Skeletal muscle cell (primary cell): ENCODE measurements at regions not wholly inside any gene's neighbourhood (a gene's known extent, or its start where the extent isn't known, plus 50 kb on each side); places are given as distances from the start of the nearest gene placed in this dataset.

Source experiments
- DNase-seq: peaks from one replicate; pipeline ENCODE4 v3.0.0-alpha.2; 2010; ENCODE audit warnings: low read depth
- H3K4me3 ChIP-seq: 2 replicates; pipeline ENCODE4 v1.5.1; 2011; ENCODE audit warnings: low read depth, mild to moderate bottlenecking, control low read depth, low read length, moderate library complexity

- DNase-seq = no peak
- no peak overlapping the region for H3K4me3 ChIP-seq
Observed at GRCh38 chr4:19119904-19120560, 1098.5 kb upstream of the LCORL start.

- no peak for DNase-seq
- H3K4me3 ChIP-seq = no peak overlapping the region
Observed at GRCh38 chr4:19117022-19117421, 1095.5 kb upstream of the LCORL start.

- no peak for DNase-seq
Observed at GRCh38 chr4:19104176-19104575, 1082.6 kb upstream of the LCORL start.

GRCh38 chr4:19095491-19096046 lies 1074.0 kb upstream of the LCORL start:
- no peak for DNase-seq
- no peak overlapping the region for H3K4me3 ChIP-seq

More at GRCh38 chr4:19104176-19104575, 1082.6 kb upstream of the LCORL start:
- no peak overlapping the region for H3K4me3 ChIP-seq

GRCh38 chr4:19093951-19094350 lies 1072.4 kb upstream of the LCORL start:
- no peak for DNase-seq
- H3K4me3 ChIP-seq = no peak overlapping the region

GRCh38 chr4:19092797-19093196 lies 1071.2 kb upstream of the LCORL start:
- no peak overlapping the region for H3K4me3 ChIP-seq
- no peak for DNase-seq

DNA sequence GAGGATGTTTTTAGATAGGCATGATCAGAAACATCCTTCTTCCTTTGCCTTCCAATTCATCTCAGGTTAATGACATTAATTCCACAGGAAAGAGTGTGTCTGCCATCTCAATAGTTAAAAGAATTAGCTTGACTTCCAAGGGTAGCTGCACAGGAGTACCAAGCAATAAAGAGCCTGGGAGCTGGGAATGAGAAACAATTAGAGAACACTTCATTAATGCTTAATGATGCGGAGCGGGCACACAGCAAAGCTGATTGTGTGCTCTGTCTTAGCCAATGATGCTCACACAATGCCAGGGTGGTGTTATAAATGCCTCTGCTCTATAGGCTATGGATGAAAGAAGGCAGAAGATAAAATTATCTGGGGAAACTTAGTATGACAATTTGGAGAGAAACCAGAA lies 1052.5 kb upstream of the LCORL start:
- DNase-seq = no peak
- no peak overlapping the region for H3K4me3 ChIP-seq

- DNase-seq = no peak
- no peak overlapping the region for H3K4me3 ChIP-seq
Observed at GRCh38 chr4:19063662-19064061, 1042.1 kb upstream of the LCORL start.

- no peak overlapping the region for H3K4me3 ChIP-seq
- DNase-seq = no peak
Observed at GRCh38 chr4:19054916-19055315, 1033.4 kb upstream of the LCORL start.

DNA sequence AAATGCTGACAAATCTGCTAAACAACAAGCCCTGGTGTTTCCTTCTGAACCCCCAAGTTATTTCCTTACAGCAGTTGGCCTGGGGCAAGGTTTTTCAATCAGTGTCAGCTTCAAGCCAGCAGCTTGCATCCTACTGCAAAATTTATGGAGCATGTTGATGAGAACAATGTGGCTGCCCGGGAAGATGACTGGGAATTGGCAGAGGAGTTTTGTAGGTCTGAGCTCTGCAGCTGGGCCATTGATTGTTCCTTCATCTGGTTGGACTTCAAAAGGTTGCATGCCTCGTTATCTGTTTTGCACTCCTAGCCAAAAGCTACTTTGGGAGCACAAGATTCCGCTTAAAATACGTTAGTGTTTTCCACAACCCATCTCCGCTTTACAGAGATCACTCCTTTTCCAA lies 1030.3 kb upstream of the LCORL start:
- DNase-seq = no peak
- no peak overlapping the region for H3K4me3 ChIP-seq

- DNase-seq = no peak
- H3K4me3 ChIP-seq = no peak overlapping the region
Observed at GRCh38 chr4:19047279-19047880, 1025.8 kb upstream of the LCORL start.

- no peak for DNase-seq
- H3K4me3 ChIP-seq = no peak overlapping the region
Observed at GRCh38 chr4:19039816-19040215, 1018.3 kb upstream of the LCORL start.

- DNase-seq = no peak
- H3K4me3 ChIP-seq = no peak overlapping the region
Observed at GRCh38 chr4:19038231-19038630, 1016.7 kb upstream of the LCORL start.

DNA sequence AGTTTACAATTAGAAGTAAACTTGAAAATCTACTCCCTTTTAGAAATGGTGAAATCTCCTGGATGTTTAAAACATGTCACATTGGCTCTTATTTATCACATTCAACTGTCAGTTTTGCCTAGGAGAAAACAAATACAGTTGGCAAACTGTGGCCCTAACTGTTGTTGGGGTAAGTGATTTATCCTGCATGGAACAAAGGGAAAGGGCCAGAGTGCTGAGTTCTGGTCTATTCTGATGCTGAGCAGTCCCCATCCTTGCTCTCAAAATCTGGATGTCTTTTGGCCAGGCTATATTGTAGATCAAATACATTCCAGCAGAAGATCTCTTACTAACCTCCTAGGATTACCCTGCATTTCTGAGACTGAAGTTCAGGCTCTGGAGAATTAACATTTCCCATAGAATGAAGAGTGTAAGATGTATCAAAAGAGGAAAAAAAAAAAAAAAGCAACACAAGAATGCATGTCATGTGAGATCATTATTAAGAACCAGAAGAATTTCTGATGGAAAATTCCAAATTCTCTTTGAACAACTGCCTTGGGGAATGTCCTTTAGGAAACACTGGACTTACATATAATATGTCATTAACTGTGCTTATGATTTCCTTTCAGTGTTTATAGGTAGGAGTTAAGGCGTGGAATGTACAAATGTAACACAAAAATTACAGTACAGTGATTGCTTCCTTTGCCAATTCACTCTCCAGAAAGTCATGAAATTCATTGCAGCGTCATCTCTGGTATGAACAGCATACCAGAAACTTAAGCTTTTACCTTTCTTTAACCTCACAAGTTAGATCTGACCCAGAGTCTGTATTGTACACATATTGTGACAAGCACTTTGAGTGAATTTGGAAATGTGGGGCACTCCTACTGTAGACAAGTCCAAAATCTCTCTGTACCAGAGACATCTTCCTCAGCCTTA lies 1012.5 kb upstream of the LCORL start:
- H3K4me3 ChIP-seq = no peak overlapping the region
- DNase-seq = no peak

- H3K4me3 ChIP-seq = no peak overlapping the region
- no peak for DNase-seq
Observed at GRCh38 chr4:19030536-19030935, 1009.0 kb upstream of the LCORL start.

DNA sequence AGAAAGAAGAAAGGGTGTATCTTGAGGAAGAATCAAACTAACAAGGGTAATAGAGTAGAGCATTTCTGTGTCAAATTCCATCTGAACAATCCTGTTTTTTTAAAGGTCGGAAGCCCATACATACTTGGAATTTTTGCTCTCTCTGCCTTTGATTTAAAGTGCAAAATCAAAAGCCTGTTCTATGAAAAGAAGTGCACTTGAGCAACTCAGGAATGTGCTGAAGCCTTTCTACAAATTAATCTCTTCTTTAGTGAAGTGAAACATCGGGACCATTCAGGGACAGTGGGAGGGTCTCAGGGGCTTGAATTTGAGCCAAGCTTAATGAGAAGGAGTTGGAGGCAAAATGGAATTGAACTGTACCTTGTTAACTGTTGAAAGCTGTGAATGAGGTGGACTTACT lies 1008.5 kb upstream of the LCORL start:
- DNase-seq = no peak
- H3K4me3 ChIP-seq = no peak overlapping the region

DNA sequence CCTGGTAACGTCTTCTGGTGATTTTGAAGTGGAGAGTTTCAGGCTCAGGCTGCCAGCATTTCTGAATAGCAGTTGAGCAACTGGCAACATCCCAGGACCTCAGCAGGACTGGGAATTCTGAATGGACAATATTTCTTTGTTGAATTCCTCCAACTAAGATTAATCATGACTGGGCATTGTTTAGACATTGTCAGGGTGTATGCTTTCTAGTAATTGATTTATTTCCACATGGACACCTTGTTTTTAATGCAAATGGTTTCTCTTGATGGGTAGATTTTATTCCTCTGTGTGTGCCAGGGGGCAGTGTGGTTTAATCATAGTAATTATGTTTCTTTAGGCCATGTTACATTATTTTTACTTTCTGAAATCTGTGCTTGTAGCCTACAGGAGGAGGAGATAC lies 1004.7 kb upstream of the LCORL start:
- no peak for DNase-seq
- H3K4me3 ChIP-seq = no peak overlapping the region

GRCh38 chr4:19025031-19025430 lies 1003.5 kb upstream of the LCORL start:
- H3K4me3 ChIP-seq = no peak overlapping the region
- DNase-seq = no peak

GRCh38 chr4:19024047-19024446 lies 1002.5 kb upstream of the LCORL start:
- H3K4me3 ChIP-seq = no peak overlapping the region

DNA sequence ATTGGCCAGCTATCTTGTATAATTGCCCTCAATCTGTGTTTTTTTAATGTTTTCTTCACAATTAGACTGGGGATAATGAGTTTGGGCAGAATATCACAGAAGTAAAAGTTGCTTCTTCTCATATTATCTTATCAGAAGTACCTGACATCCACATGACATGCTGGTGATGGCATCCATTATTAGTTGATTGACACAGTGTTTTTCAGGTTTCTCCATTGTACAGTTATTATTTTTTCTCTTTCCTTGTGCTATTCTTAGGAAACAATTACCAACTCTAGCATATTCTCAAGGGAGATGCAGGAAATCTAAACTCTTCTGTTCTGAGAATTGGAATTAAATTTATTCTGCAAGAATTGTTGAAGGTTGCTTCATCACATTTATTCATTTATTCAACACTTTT lies 1000.1 kb upstream of the LCORL start:
- DNase-seq = no peak
- no peak overlapping the region for H3K4me3 ChIP-seq

More at GRCh38 chr4:19024047-19024446, 1002.5 kb upstream of the LCORL start:
- DNase-seq = no peak
